Progenitor cell of endocrine pancreas (in vitro differentiated cells): ENCODE measurements at regions not wholly inside any gene's neighbourhood (a gene's known extent, or its start where the extent isn't known, plus 50 kb on each side); places are given as distances from the start of the nearest gene placed in this dataset.

Experiments used
- DNase-seq: peaks from one replicate; pipeline ENCODE4 v3.0.0; 2021; ENCODE audit warnings: low spot score; ENCODE audit not compliant: unreplicated experiment
- H3K27ac Mint-ChIP-seq: 2 replicates; pipeline ENCODE4 v1.8.0; 2021; ENCODE audit warnings: mild to moderate bottlenecking, moderate library complexity, mixed read lengths
- H3K27me3 Mint-ChIP-seq: 2 replicates; pipeline ENCODE4 v1.8.0; 2021; ENCODE audit warnings: mixed read lengths
- H3K36me3 Mint-ChIP-seq: 2 replicates; pipeline ENCODE4 v1.8.0; 2022; ENCODE audit warnings: mixed read lengths; ENCODE audit not compliant: insufficient read depth
- H3K4me1 Mint-ChIP-seq: 2 replicates; pipeline ENCODE4 v1.8.0; 2021; ENCODE audit warnings: low read depth, mixed read lengths
- H3K4me3 Mint-ChIP-seq: 2 replicates; pipeline ENCODE4 v1.8.0; 2021; ENCODE audit warnings: low read depth, mild to moderate bottlenecking, moderate library complexity, mixed read lengths
- H3K9me3 Mint-ChIP-seq: 2 replicates; pipeline ENCODE4 v1.8.0; 2021; ENCODE audit warnings: low read depth, mixed read lengths
- TF ChIP-seq, protein P1 (sequence below): fragments of 200-600 bp; sonication (generic); IDR thresholded peaks from one replicate; pipeline ENCODE4 v1.5.0; 2021; ENCODE audit warnings: antibody characterized with exemption, mild to moderate bottlenecking; ENCODE audit not compliant: unreplicated experiment

DNA sequence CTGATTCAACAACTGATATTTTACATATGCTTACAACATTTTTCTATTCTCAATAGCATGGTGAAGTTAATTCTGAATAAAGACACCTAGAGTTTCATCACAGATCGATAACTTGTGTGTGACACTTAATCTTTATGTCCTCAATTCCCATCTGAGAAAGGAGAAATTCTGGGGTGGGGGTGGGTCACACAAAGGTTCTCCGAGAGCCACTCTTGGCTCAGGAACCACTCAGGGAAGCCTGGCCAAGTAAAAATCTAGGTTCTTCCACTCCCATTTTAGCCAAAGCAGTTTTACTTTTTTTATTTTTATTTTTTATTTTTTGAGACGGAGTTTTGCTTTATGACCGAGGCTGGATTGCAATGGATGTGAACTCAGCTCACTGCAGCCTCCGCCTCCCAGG is 111.0 kb upstream of the TBL1XR1 start:
- Mint-ChIP-seq H3K36me3 (peaks cover 1% of the 10 kb centered on the region), H3K4me1 (no peaks in the 10 kb centered on the region), H3K9me3 (peaks cover 3% of the 10 kb centered on the region), H3K27ac (no peak overlapping the region), H3K4me3 (no peak overlapping the region), H3K27me3 (no peaks in the 10 kb centered on the region)
- TF ChIP-seq, protein P1, sequence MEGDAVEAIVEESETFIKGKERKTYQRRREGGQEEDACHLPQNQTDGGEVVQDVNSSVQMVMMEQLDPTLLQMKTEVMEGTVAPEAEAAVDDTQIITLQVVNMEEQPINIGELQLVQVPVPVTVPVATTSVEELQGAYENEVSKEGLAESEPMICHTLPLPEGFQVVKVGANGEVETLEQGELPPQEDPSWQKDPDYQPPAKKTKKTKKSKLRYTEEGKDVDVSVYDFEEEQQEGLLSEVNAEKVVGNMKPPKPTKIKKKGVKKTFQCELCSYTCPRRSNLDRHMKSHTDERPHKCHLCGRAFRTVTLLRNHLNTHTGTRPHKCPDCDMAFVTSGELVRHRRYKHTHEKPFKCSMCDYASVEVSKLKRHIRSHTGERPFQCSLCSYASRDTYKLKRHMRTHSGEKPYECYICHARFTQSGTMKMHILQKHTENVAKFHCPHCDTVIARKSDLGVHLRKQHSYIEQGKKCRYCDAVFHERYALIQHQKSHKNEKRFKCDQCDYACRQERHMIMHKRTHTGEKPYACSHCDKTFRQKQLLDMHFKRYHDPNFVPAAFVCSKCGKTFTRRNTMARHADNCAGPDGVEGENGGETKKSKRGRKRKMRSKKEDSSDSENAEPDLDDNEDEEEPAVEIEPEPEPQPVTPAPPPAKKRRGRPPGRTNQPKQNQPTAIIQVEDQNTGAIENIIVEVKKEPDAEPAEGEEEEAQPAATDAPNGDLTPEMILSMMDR: no peak
- no peak for DNase-seq

DNA sequence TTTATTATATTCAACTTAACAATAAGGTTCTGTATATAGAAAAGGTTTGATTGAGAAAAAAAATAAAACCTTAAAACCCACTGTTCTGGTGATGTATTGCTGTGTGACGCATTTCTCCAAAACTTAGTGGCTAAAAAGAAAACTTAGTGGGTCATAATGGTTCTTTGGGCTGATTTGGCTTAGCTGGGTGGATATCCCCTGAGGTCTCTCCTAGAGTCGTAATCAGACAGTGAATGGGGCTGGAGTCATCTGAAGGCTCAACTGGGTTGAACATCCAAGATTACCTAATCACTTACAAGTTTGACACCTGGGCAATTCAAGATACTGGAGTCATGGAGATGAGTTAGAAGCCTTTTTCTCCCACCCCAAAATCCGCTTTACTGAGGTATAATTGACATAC is 111.6 kb upstream of the TBL1XR1 start:
- no peaks in the 10 kb centered on the region for H3K27me3 Mint-ChIP-seq
- DNase-seq: no peak
- H3K27ac Mint-ChIP-seq: no peak overlapping the region
- H3K4me3 Mint-ChIP-seq: no peak overlapping the region
- H3K4me1 Mint-ChIP-seq: no peaks in the 10 kb centered on the region
- TF ChIP-seq, protein P1: no peak
- H3K36me3 Mint-ChIP-seq: peaks cover 1% of the 10 kb centered on the region
- H3K9me3 Mint-ChIP-seq: peaks cover 3% of the 10 kb centered on the region

DNA sequence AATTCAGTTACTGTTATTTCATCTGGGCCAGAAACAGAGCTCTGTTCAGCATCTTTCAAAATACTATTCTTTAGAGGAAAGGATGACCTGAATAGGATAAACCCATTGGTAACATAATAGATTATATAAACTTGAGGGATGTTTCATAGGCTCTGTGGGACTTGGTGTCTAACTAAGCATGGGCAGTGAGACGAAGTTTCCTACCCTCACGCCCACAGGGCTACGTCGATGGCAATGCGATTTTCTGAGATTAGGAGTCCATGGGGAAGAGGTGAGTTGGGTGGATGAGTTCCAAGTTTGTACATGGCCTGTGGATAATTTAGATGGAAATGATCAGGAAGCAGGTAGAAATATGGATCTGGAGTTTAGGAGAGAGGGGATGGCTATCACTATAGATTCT is 115.2 kb upstream of the TBL1XR1 start:
- Mint-ChIP-seq H3K9me3 (peaks cover 3% of the 10 kb centered on the region), H3K4me1 (no peaks in the 10 kb centered on the region), H3K36me3 (peaks cover 1% of the 10 kb centered on the region), H3K4me3 (no peak overlapping the region), H3K27ac (no peak overlapping the region), H3K27me3 (no peaks in the 10 kb centered on the region)
- DNase-seq: no peak
- TF ChIP-seq, protein P1: no peak

DNA sequence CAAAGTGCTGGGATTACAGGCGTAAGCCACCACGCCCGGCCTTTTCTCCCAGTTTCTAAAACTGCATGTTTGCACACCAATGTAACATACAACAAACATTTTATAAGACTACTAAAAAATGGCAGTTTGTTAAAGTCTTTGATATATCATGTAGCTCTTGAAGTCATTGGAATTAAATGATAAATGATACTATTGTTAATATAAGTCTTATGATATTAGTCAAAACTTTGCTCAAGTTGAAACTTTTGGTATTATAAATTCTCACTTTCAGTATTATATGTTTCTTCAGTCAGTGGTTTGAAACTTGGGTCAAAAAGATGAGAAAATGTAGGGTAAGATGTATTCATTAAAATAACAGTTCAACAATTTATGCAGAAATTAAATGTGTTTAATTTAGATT is 117.6 kb upstream of the TBL1XR1 start:
- no peak overlapping the region for H3K4me3 Mint-ChIP-seq
- no peaks in the 10 kb centered on the region for H3K4me1 Mint-ChIP-seq
- peaks cover 5% of the 10 kb centered on the region for H3K36me3 Mint-ChIP-seq
- no peak overlapping the region for H3K27ac Mint-ChIP-seq
- H3K9me3 Mint-ChIP-seq: peaks cover 7% of the 10 kb centered on the region
- TF ChIP-seq, protein P1: no peak
- no peaks in the 10 kb centered on the region for H3K27me3 Mint-ChIP-seq
- no peak for DNase-seq

DNA sequence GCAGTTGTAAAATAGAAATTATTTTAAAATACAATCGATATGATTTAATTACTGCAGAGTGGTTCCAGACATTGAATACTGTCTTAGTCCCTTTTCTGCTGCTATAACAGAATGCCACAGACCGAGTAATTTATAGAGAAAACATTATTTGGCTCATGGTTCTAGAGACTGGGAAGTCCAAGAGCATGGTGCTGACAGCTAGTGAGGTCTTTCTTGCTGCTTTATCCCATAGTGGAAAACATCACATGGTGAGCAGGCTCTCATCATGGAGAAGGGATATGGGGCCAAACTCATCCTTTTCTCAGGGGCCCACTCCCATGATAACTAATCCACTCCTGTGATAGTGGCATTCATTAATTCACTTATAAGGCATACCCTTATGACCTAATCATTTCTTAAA is 120.0 kb upstream of the TBL1XR1 start:
- no peak for DNase-seq
- Mint-ChIP-seq H3K4me1 (peaks cover 14% of the 10 kb centered on the region), H3K27me3 (no peaks in the 10 kb centered on the region), H3K9me3 (peaks cover 7% of the 10 kb centered on the region), H3K27ac (no peak overlapping the region), H3K36me3 (peaks cover 3% of the 10 kb centered on the region), H3K4me3 (no peak overlapping the region)
- TF ChIP-seq, protein P1: no peak

DNA sequence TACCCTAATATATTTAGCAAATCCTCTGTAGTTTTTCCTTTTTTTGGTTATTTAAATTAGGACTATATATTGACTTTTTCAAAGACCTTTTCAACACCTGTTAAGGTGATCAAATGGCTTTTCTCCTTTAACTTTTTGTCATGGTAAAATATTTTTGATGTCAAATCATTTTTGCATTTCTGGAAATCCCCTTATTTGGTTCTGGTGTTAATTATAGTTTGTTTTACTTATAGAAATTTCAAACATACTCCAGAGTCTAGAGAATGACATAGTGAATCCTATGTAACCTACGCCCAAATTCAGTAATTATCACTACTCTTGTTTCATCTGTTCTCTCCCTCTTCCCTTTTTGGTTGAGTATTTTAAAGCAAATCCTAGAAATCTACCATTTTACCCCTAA is 121.3 kb upstream of the TBL1XR1 start:
- H3K27ac Mint-ChIP-seq: no peak overlapping the region
- peaks cover 3% of the 10 kb centered on the region for H3K9me3 Mint-ChIP-seq
- TF ChIP-seq, protein P1: no peak
- no peak for DNase-seq
- no peak overlapping the region for H3K4me3 Mint-ChIP-seq
- H3K4me1 Mint-ChIP-seq: peaks cover 14% of the 10 kb centered on the region
- H3K36me3 Mint-ChIP-seq: peaks cover 3% of the 10 kb centered on the region
- no peaks in the 10 kb centered on the region for H3K27me3 Mint-ChIP-seq
